BE2C (cell line): ENCODE measurements at regions not wholly inside any gene's neighbourhood (a gene's known extent, or its start where the extent isn't known, plus 50 kb on each side); places are given as distances from the start of the nearest gene placed in this dataset.

Experiments
- DNase-seq: peaks from one replicate; pipeline ENCODE4 v3.0.0-alpha.2; 2020
- H3K27me3 ChIP-seq: fragments of 250-450 bp; sonication (Bioruptor Pico); 2 replicates; pipeline ENCODE4 v1.5.1; 2020; ENCODE audit warnings: mild to moderate bottlenecking
- H3K36me3 ChIP-seq: fragments of 250-450 bp; sonication (Bioruptor Pico); 2 replicates; pipeline ENCODE4 v1.5.1; 2020; ENCODE audit warnings: mild to moderate bottlenecking
- H3K4me1 ChIP-seq: fragments of 250-450 bp; sonication (Bioruptor Pico); 2 replicates; pipeline ENCODE4 v1.5.1; 2020
- H3K4me3 ChIP-seq: 2 replicates; pipeline ENCODE4 v1.5.1; 2011; ENCODE audit warnings: low read depth, low read length
- H3K9me3 ChIP-seq: fragments of 250-450 bp; sonication (Bioruptor Pico); 2 replicates; pipeline ENCODE4 v1.5.1; 2020
- TF ChIP-seq, protein P1 (sequence below): IDR thresholded peaks from 2 replicates; pipeline ENCODE4 v1.5.1; 2012; ENCODE audit warnings: mild to moderate bottlenecking, low read depth, low read length

DNA sequence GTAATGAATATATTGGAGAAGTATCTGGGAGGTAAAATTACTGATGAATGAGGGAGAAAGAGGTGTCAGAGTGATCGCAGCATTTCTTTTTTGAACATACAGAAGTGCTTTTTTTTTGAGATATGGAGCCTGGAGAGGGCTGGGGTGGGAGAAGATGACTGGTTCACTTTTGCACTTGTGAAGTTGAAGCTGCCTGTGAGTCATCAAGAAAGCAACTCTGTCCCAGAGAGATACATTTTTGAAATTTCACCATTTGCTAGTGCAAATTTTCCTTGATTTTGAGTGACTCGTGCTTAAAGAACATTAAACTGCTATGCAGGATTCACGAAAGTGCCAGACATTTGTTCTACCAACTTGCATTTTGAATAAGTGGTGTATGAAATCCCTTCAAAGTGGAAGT lies 81.8 kb downstream of the ADRA2A start:
- no peaks in the 10 kb centered on the region for H3K4me1 ChIP-seq

DNA sequence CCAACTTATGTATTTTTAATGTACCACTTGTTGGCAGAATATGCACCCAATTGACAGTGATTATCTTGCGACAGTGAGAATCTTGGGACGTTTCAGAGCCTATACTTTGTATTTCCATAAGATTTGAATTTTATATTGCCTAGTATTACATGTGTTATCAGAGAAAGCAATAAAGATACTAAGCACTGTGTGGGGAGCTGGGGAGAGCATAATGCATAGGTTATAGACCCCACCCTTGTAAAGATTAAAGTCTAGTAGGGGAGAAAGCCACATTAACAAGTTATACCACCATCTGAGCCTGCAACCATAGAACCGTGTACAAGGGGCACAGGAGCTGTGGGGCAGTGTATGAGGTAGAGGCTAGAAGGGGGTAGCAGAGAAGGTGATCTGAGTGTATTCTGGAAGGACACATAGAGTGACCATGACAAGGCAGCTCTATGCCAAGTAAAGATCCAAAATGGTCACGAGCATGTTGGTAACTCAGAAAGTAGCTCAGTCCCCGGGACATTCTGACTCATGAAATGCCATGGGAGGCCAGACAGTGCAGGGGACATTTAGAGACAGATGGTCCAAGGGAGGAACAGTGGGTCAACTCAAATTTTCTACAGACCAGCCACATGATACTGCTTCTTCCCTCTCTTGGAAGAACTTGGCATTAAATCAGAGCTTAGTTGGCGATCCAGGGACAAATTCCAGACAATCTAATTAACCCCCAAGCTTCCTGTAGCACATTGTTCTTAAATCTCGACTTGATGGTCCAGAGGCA lies 84.5 kb downstream of the ADRA2A start:
- H3K9me3 ChIP-seq = no peaks in the 10 kb centered on the region
- H3K36me3 ChIP-seq = no peaks in the 10 kb centered on the region
- TF ChIP-seq, protein P1, sequence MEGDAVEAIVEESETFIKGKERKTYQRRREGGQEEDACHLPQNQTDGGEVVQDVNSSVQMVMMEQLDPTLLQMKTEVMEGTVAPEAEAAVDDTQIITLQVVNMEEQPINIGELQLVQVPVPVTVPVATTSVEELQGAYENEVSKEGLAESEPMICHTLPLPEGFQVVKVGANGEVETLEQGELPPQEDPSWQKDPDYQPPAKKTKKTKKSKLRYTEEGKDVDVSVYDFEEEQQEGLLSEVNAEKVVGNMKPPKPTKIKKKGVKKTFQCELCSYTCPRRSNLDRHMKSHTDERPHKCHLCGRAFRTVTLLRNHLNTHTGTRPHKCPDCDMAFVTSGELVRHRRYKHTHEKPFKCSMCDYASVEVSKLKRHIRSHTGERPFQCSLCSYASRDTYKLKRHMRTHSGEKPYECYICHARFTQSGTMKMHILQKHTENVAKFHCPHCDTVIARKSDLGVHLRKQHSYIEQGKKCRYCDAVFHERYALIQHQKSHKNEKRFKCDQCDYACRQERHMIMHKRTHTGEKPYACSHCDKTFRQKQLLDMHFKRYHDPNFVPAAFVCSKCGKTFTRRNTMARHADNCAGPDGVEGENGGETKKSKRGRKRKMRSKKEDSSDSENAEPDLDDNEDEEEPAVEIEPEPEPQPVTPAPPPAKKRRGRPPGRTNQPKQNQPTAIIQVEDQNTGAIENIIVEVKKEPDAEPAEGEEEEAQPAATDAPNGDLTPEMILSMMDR = no peak
- no peak for DNase-seq
- H3K4me1 ChIP-seq = no peaks in the 10 kb centered on the region; the same call in 1 of the 2 replicates
- no peak overlapping the region for H3K4me3 ChIP-seq
- H3K27me3 ChIP-seq = peaks cover 13% of the 10 kb centered on the region

More for the DNA sequence above, 81.8 kb downstream of the ADRA2A start:
- H3K4me3 ChIP-seq = no peak overlapping the region
- no peaks in the 10 kb centered on the region for H3K36me3 ChIP-seq
- no peak for DNase-seq
- peaks cover 14% of the 10 kb centered on the region for H3K27me3 ChIP-seq
- no peaks in the 10 kb centered on the region for H3K9me3 ChIP-seq
- TF ChIP-seq, protein P1 = no peak

DNA sequence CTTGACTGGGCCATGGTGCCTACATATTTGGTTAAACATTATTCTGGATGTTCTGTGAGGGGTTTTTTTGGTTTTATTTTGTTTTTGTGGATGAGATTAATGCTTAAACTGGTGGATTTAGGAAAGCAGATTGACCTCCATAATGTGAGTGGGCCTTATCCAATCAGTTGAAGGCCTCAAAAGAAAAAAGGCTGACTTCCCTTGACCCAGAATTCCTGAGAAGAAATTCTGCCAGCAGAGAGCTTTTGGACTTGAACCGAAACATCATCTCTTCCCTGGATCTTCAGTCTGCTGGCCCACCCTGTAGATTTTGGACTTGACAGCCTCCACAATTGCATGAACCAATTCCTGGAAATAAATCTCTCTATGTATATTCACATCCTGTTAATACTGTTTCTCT lies 94.4 kb downstream of the ADRA2A start:
- Histone ChIP-seq H3K4me3 (no peak overlapping the region), H3K27me3 (no peaks in the 10 kb centered on the region), H3K9me3 (no peaks in the 10 kb centered on the region), H3K36me3 (no peaks in the 10 kb centered on the region), H3K4me1 (peaks cover 10% of the 10 kb centered on the region)
- TF ChIP-seq, protein P1 = no peak
- DNase-seq = no peak

DNA sequence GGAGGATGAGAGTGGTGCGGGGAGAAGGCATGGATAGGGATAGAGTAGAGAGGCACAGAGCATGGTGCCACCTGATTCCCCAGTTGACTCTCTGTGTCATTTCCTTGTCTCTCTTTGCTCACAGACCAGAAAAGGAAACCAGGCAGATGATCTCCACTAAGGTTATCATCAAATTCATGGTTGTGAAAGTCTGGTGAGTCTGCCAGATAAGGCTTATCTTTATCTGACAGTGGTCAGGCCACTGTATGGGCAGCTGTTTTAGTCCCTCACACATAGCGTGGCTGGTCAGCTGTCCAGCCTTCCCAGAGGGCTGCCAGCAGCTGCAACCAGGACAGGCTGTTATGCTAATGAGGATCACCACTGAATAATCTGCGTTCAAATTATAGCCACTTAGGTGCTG lies 99.0 kb downstream of the ADRA2A start:
- no peak for DNase-seq
- no peaks in the 10 kb centered on the region for H3K9me3 ChIP-seq
- H3K27me3 ChIP-seq = no peaks in the 10 kb centered on the region
- no peak overlapping the region for H3K4me3 ChIP-seq
- no peaks in the 10 kb centered on the region for H3K36me3 ChIP-seq
- peaks cover 10% of the 10 kb centered on the region for H3K4me1 ChIP-seq
- TF ChIP-seq, protein P1 = no peak

DNA sequence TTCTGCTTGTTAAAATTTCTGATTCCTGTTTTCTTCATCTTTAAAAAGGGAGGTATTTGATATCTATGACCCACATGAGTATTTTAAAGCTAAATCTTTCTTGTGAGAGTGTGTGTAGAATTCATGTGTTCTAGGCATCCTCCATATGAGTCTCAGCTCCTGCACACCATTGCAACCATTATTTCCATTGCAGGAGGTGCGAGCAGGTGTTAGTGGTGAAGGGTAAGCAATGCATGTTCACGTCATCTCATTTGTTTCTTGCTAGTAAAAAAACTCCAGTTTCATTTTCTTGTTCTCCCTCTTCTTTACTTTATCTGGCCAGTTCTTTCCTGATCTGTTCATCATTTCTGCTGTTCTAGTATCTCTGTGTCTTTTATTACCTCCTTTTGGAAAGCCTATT lies 100.5 kb downstream of the ADRA2A start:
- Histone ChIP-seq H3K4me1 (peaks cover 10% of the 10 kb centered on the region), H3K9me3 (no peaks in the 10 kb centered on the region), H3K27me3 (no peaks in the 10 kb centered on the region), H3K36me3 (no peaks in the 10 kb centered on the region), H3K4me3 (no peak overlapping the region)
- TF ChIP-seq, protein P1 = no peak
- DNase-seq = no peak

DNA sequence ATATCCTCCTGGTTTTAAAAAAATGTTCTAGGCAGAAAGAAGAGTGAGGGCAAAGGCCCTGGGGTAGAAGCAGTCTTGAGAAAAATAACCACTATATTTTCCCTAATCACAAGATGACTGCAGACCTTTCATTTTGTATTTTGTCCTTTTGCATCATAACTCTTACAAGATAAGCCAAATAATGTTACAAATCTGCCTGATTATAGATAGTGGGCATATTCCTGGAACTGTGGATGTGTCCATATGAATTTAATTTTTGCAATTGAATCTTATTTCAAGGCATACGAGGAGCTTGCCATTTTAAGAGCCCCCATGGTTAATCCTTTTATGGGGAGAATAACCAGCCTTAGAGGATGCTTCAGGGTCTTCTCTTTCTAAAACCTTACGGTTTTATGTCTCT lies 102.7 kb downstream of the ADRA2A start:
- Histone ChIP-seq H3K27me3 (no peaks in the 10 kb centered on the region), H3K36me3 (no peaks in the 10 kb centered on the region), H3K4me3 (no peak overlapping the region), H3K9me3 (no peaks in the 10 kb centered on the region), H3K4me1 (peaks cover 10% of the 10 kb centered on the region)
- DNase-seq = no peak
- TF ChIP-seq, protein P1 = no peak
